GM19025 (cell line): ENCODE measurements at regions not wholly inside any gene's neighbourhood (a gene's known extent, or its start where the extent isn't known, plus 50 kb on each side); places are given as distances from the start of the nearest gene placed in this dataset.
"Not testable (repeated sequence)": the region's sequence is repeated elsewhere in the genome, so short reads cannot be mapped to it uniquely, and the experiment has no call there.

Experiments used
- ATAC-seq: cut with Tn5 transposase; IDR thresholded peaks from one replicate; pipeline ENCODE4 v1.9.1; 2021; ENCODE audit warnings: mild to moderate bottlenecking, low read depth, moderate library complexity; ENCODE audit not compliant: unreplicated experiment

DNA sequence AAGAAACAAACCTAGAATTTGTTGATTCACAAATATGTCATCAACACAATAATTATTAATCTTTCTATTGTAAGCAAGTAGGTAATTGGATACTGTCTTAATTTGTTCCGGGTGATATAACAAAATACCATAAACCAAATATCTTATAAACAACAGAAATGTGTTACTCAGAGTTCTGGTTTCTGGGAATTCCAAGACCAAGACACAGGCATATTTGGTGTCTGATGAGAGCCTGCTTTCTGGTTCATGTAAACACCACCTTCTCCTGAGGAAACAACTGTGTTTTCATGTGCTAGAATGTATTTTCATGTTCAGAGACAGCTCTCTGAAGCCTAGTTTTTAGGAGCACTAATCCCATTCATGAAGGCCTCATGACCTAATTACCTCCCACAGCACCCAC lies 1819.5 kb downstream of the SLITRK5 start:
- no peak for ATAC-seq

- ATAC-seq = no peak
Measured at GRCh38 chr13:89496478-89496877, 1825.3 kb downstream of the SLITRK5 start.

DNA sequence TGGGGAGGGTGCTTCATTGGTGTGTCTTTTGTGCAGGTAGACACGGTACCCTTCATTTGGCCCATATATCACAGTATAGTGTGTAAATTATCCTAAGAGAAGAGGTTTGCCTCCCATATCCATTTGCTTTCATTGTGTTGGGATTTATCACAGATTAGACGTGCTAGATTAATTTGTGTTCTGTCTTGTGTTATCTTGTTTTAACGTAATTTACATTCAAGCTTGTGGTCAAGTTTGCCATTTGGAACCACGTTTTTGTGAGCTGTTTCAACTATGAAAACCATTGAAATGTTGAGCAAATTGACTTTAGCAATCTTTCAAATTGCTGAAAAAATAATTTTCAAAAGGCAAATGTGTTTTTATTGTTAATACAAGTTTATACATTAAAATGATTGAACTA lies 1826.5 kb downstream of the SLITRK5 start:
- ATAC-seq = no peak

DNA sequence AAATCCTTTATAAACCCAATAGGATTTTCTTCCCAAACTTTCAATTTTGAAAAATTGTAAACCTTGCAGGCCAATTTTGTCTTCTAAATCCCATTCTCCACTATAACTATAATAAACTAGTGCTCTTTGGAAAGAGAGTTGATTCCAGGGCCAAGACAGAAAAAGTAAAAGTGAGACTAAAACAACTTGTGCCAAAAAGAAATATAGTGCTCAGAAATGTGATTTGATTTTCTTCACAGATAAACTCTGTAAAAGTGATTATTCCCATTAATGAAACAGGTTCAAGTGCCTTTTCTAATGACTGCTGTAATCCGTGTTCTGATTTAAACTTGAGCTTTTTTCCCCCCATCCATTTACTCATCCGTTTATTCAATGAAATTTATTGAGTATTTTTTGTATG lies 1831.1 kb downstream of the SLITRK5 start:
- no peak for ATAC-seq

- ATAC-seq = no peak
Measured at GRCh38 chr13:89514534-89515312, 1832.8 kb upstream of the MIR17HG start.

- ATAC-seq = no peak
Measured at GRCh38 chr13:89515948-89516347, 1831.5 kb upstream of the MIR17HG start.

GRCh38 chr13:89518289-89519077 lies 1829.0 kb upstream of the MIR17HG start:
- ATAC-seq = no peak

DNA sequence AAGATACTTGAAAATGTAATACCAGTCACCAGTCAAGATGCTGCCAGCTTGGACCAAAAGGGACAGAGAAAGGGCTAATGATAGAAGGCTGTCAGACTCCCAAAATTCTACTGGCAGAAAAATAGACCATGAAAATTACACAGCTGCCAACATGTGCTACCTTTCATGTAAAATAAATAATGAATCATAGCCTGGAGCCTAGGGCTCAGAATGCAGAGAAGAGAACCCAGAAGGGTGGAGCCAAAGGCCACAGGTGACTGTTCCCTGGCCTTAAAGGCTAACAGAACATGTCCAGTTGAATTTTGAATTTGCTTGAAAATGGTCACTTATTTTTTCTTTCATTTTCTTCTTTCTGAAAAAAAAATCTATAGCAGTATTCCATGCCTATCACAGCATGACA lies 1827.0 kb upstream of the MIR17HG start:
- ATAC-seq = no peak

DNA sequence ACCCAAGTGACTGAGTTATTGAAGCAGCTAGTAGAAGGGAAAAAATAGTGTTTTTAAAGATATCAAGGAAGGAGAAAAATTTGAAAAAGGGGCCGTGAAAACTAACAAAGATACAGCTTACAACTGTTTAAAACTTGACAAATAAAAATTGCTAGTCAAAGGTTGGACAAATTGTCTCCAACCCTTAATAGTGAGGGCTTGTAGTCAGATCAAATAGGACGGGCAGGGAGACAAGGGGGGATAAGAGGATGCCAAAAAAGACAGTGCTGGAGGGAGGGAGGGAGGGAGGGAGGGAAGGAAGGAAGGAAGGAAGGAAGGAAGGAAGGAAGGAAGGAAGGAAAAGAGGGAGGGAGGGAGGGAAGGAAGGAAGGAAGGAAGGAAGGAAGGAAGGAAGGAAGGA lies 1825.8 kb upstream of the MIR17HG start:
- ATAC-seq = not testable (repeated sequence)

DNA sequence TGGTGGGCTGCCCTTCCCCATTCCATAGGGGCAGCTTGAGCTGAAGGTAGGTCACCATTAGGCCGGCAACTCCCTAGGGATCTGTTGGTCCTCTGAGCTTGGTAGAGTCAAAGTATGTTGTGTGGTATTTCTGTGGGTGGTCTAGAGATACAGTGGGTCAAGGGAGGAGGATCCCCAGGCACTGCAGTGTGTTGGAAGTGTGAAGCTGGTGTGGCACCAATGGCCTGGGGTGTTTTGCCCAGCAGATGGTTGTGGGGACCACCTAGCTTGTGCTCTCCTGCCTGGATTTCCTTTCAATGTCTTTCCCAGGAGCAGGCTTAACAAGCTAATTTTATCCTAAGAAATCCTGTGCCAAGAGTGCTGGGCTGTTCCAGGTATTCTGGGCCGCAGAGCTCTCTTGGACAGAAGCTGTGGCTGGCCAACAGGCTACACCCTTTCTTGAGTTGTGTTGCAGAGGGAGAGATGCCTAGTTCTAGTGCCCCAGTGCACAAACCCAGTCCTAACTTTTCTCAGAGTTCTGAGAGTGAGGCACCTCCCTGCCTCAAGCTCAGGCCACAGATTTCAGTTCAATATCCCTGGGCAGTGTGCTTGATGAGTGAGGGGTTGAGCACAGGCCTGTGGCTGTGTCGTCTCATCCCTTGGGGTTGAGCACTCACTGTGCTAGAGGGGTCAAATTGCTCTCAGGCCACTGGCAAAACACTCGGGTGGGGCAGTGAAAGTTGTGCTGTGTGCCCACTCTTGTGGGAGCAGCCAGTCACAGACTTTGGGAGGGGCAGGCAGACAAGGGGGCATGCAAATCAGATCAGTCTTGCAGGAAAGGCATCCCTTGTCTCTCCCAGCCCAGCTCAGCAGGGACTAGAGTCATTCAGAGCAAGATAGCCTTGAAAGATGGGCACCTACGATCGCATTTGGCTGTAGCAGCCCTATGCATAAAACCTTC lies 1806.1 kb upstream of the MIR17HG start:
- no peak for ATAC-seq

DNA sequence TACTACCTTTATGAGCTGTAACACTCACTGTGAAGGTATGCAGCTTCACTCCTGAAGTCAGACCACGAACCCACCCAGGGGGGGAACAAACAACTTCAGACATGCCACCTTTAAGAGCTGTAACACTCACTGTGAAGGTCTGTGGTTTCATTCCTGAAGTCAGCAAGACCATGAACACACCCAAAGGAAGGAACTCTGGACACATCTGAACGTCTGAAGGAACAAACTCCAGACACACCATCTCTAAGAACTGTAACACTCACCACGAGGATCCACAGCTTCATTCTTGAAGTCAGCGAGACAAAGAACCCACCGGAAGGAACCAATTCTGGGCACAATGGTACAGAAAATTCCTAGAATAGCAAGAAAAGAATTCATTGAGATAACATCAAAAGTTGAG lies 1796.5 kb upstream of the MIR17HG start:
- ATAC-seq = no peak

DNA sequence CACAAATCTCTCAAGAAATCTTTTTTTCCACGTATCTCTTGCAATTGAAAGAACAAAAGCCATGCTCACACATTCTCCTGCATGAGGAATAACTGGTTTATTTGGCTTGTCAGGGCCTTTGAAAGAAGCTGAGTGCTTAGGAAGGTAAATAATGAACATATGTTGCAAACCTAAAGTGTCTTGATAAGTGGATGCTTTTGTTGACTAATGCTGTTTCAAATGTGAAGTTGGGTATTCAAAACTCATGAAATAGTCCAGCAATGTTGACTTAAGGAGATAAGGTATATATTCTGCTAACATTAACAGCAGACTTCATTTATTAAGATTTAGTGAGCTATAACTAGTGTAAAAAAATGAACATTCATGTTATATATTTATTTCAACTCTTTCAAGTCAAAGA lies 1792.7 kb upstream of the MIR17HG start:
- ATAC-seq = no peak

DNA sequence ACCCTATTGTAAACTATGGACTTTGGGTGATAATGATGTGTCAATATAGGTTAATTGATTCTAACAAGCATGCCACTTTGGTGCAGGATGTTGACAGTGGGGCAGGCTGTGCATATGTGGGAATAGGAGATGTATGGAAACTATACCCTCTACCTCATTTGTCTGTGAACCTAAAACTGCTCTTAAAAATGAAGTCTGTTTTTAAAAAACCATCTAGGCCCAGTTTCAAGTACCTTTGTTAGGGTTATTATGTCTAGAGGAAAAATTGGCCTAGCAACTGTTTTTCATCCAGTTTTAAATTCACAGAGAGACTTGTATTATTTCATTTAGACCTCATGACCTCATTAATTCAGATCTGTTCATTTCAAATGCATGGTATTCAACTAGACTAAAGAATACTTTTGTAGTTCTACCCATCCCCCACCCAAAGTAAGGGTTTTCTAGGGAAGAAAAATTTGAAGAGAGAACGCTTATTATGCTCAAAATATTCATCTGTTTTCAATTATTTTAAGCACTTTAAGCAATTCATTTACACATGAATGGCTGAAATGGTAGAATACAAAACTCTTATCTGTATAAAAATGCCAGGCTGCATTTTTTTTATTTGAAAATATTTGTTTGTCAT lies 1781.9 kb upstream of the MIR17HG start:
- ATAC-seq = no peak

GRCh38 chr13:89567025-89567424 lies 1780.5 kb upstream of the MIR17HG start:
- ATAC-seq = no peak

DNA sequence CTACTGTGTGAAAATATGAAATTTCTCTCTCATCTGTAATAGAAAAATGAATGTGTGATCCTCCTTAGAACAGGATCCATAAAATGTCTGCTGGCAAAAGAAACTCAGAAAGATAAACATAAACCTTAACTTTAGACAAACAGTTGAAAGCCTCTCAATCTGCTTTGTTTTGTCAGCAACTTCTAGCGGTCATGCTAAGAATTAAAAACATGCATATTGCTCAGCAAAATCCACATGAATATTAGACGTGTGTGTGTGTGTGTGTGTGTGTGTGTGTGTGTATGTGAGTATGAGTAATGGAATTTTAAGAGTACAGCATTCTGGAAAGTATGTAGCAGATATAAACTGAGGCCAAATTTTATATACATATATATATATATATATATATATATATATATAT lies 1779.2 kb upstream of the MIR17HG start:
- no peak for ATAC-seq

GRCh38 chr13:89568746-89569145 lies 1778.7 kb upstream of the MIR17HG start:
- ATAC-seq = no peak

- ATAC-seq = no peak
Measured at GRCh38 chr13:89571676-89572075, 1775.8 kb upstream of the MIR17HG start.

GRCh38 chr13:89574077-89574476 lies 1773.4 kb upstream of the MIR17HG start:
- no peak for ATAC-seq

- ATAC-seq = no peak
Measured at GRCh38 chr13:89577301-89577700, 1770.2 kb upstream of the MIR17HG start.

GRCh38 chr13:89584058-89584620 lies 1763.3 kb upstream of the MIR17HG start:
- no peak for ATAC-seq
